RPMI8226 (cell line): ENCODE measurements at regions not wholly inside any gene's neighbourhood (a gene's known extent, or its start where the extent isn't known, plus 50 kb on each side); places are given as distances from the start of the nearest gene placed in this dataset.

ENCODE experiments used
- DNase-seq: peaks from one replicate; pipeline ENCODE4 v3.0.0-alpha.2; 2015

DNA sequence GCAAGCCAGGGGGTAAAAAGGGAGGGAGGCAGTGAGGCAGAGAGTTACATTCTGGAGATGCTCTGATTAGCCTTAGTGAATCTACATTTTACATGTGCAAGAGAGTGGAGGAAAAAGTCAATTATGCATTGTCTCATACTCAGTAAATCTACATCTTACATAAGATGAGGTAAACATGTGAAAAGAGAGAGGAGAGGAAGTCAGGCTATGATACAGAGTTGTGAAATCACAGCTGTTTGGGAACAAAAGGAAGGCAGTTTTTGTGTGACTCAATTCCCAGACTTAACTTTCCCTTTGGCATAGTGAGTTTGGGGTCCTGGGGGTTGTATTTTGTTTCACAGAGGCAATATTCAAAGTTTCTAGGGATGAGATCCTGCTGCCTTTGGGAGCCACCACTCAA lies 67.8 kb downstream of the GP2 start:
- DNase-seq = no peak

DNA sequence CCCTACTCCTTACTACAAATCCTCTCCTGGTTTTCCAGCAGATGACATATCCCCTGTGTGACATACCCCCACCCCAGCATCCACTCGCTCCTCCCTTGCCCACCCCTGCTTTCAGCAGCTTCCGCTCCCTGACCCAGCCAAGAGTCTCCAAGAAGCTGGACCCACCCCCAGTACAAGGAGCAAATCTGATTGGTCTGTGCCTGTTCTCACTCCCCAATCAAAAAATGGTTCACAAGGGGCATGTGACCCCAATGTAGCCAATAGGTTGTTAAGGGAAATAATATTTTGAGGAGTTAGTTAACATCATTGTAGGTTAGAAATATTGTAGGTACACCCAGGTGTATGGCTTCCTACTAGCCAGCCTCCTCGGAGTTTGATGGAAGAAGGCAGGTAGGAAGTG lies 70.1 kb downstream of the GP2 start:
- DNase-seq = no peak

DNA sequence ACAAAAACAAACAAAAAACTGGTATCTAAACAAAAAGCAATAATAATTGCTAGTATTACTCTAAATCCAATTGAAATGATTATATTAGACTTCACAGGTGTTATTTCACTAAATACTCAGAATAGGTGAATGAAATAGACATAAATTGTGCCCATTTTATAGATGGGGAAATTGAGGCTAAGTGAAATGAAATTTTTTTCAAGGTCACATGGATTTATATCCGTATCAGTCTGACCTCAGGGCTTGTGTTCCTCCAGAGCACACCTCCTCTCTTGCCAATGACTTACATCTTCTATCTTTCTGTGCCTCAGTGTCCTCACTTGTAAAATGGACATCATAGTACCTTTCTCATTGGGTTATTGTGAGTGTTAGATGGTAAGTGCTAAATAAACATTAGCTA lies 72.3 kb downstream of the GP2 start:
- DNase-seq = no peak

- DNase-seq = no peak
Observed at GRCh38 chr16:20253825-20254224, 73.5 kb downstream of the GP2 start.

GRCh38 chr16:20249211-20249610 lies 78.1 kb downstream of the GP2 start:
- no peak for DNase-seq

DNA sequence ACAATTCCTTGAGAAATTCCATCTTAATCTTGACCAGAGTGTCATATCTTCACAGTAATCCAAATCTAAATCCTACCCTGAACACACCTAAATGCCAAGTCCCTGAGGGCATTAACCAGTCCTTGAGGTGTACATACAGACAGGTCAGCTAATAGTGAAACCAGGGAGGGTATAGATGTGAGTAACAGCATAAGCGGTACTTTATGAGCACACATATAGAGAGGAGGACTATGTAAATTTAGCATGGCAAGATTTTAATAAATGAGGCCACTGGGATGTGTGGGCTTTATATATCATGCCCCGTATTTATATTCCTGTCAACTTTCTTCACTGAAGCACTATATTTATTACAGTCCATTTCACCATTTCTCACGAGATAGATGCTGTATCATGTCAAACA lies 80.2 kb downstream of the GP2 start:
- DNase-seq = no peak

- no peak for DNase-seq
Observed at GRCh38 chr16:20243731-20244281, 83.5 kb downstream of the GP2 start.

- no peak for DNase-seq
Observed at GRCh38 chr16:20242568-20243255, 84.6 kb downstream of the GP2 start.

DNA sequence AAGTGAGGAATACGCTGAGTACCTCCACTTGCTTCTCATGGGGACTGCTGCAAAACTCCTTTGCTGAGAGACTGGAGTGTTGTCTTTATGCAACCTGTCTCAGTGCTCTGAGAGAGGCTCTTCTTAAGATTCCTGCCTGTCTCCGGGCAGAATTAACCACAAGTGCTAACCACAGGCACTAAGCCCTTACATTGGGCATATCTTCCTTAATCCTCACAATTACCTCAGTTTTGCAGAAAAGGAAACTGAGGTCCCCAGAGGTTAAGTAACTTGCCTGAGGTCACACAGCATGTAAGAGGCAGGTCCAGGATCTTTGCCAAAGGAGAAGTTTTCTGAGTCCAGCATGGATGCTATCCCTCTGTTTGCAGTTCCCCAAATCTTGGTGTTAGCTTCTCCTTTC lies 86.0 kb downstream of the GP2 start:
- DNase-seq = no peak

GRCh38 chr16:20236579-20237289 lies 90.6 kb downstream of the GP2 start:
- DNase-seq = no peak

DNA sequence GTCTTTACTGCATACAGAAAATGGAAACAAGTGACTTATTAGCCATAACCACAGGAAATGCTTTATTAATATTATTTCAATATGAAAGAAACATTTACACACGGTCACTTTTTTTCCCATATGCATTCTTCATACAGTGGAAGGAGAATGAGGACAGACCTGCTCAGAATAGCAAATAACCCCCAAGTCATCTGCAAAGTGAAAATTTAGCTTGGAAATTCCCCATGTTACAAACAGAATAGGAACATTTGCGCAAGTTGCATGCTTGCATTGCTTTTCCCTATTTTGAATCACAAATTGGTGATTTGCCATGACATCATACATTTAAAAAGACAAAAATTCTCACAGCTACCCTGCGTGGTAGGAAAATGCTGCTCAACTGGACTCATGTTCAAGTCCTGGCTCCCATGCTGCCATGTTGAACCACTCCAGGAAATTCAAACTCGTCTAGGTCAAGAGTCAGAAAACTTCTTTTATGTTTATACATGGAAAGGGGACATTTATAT lies 102.0 kb downstream of the GP2 start:
- DNase-seq = no peak

DNA sequence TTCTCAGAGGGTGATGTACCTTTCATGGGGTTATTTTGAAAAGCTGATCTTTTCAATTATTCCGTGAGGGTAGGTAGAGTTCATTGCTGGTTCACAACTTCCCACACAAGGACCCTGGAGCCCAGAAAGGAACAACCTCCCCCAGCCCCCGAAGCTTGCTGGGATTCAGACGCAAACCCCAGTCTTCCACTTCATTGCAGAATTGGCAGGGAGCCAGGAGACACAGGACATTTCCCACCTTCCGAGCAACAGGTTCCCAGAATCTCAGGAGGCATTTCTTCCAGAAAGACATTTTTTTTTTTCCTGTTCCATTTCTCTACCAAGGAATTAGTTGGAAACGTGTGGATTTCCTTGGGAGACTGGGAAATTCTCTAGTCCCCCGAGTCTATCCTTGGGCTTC lies 106.1 kb downstream of the GP2 start:
- no peak for DNase-seq

- DNase-seq = no peak
Observed at GRCh38 chr16:20218093-20218492, 109.2 kb downstream of the GP2 start.

GRCh38 chr16:20216591-20217217 lies 110.6 kb downstream of the GP2 start:
- no peak for DNase-seq

DNA sequence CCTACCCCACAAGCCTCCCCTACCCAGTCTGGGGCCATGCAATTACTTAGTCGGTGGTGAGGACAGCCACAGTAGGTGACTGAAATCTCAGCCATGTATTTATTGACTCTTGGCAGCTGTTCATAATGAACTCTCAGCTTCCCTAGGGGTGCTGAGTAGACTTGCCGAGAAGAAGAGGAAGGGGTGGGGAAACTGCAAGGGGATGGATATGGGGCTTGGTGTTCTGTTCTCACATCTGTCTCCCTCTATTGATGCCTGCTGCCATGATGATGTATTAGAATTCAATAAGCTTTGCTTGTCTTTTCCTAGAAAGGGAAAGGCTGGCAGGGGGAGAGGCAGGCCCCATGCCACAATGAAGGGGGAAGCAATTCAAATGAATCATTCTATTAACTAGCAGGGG lies 112.9 kb downstream of the GP2 start:
- no peak for DNase-seq

DNA sequence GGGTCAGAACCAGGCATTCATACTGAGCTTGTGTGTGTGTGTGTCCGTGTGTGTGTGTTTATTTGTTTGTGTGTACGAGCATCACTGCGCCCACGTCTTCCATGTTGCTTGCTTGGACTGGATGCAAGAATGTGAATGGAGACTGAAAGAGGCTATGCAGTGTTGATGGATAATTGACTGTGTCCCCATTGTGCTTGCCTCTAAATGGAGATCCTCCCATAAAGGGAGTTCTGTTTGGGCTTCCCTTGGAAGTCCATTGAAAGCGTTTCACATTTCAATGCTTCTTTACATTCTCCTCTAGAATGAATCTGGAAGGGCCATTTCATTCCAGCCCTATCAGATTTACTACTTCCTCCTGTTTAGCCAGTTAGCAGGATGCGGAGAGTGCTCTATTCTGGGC lies 124.0 kb downstream of the GP2 start:
- DNase-seq = no peak

- DNase-seq = no peak
Observed at GRCh38 chr16:20202747-20203146, 124.6 kb downstream of the GP2 start.

GRCh38 chr16:20192801-20193200 lies 119.1 kb upstream of the GPR139 start:
- DNase-seq = no peak

DNA sequence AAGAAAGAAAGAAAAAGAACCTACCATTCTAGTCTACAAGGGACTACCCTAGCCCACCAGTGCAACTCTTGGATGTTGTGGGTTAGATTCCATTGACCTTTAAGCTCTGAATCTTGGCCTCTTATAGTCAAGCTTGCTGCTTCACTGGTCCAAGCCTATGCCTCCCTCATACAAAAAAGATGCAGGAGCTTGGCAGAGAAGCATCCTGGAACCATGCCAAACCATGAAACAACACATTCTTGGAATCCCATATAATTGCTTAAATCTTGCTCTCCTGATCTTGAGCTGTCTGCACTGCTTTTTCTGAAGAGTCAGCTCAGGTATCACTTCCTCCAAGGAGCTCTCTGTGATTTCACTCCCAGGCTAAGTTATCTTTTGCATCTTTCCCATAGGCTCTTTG lies 117.9 kb upstream of the GPR139 start:
- no peak for DNase-seq

- no peak for DNase-seq
Observed at GRCh38 chr16:20181949-20182348, 108.3 kb upstream of the GPR139 start.

DNA sequence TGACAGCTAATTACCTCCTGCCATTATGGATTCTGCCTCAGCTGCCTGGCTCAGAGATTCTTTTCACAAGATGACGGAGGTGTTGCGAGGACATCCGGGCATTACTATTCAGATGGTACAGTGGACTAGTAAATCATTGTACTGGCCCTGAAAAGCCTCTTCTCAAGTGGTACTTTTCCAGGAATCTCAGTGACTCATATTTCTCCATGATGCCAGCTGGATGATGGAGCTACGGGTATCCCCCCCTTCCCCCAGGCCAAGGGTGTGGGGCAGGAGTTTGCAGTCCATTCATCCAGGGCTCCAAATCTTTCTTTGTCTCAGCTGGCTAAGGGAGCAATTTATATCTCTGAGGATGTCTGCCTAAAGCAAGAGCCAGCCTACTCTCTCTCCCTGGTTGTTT lies 107.7 kb upstream of the GPR139 start:
- no peak for DNase-seq

- no peak for DNase-seq
Observed at GRCh38 chr16:20178297-20178696, 104.6 kb upstream of the GPR139 start.

- DNase-seq = peak; percentile 23
Observed at GRCh38 chr16:20175358-20175757, 101.7 kb upstream of the GPR139 start.

DNA sequence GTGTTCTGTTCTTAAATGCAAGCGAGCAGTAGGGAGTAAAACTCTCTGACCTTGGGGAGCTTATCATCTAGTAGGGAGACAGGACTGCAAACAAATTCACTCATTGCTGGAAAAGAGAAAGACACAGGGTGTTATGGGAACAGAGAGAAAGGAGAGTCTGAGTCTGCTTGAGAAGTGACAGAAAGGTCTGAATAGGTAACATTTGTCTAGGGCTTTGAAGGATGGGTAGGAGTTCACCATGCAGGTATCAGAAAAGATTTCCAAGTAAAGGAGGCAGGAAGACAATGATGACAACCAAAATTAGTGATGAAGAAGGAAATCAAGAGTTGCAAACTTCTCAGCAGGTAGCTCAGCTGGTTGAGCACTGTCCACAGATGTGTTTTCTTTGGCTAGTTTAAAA lies 93.6 kb upstream of the GPR139 start:
- DNase-seq = no peak
